NB4 (cell line): ENCODE measurements at regions not wholly inside any gene's neighbourhood (a gene's known extent, or its start where the extent isn't known, plus 50 kb on each side); places are given as distances from the start of the nearest gene placed in this dataset.

Experiments used
- CTCF ChIP-seq: IDR thresholded peaks from one replicate; pipeline ENCODE4 v1.5.1; 2012; ENCODE audit warnings: low read depth, low read length
- MAX ChIP-seq: IDR thresholded peaks from 2 replicates; pipeline ENCODE4 v1.6.1; 2011; ENCODE audit warnings: low read depth, low read length
- MYC ChIP-seq: IDR thresholded peaks from 2 replicates; pipeline ENCODE4 v1.6.1; 2011; ENCODE audit warnings: low read depth, low read length
- POLR2A ChIP-seq: IDR thresholded peaks from 2 replicates; pipeline ENCODE4 v1.6.1; 2011; ENCODE audit warnings: mild to moderate bottlenecking; ENCODE audit not compliant: insufficient read length; ENCODE audit errors: extremely low read depth

GRCh38 chr9:95756986-95757385 is 118.5 kb upstream of the ERCC6L2 start:
- TF ChIP-seq POLR2A (no peak), CTCF (no peak), MAX (no peak), MYC (no peak)
